ENCODE measurements at regions not wholly inside any gene's neighbourhood (a gene's known extent, or its start where the extent isn't known, plus 50 kb on each side); places are given as distances from the start of the nearest gene placed in this dataset.

DNA sequence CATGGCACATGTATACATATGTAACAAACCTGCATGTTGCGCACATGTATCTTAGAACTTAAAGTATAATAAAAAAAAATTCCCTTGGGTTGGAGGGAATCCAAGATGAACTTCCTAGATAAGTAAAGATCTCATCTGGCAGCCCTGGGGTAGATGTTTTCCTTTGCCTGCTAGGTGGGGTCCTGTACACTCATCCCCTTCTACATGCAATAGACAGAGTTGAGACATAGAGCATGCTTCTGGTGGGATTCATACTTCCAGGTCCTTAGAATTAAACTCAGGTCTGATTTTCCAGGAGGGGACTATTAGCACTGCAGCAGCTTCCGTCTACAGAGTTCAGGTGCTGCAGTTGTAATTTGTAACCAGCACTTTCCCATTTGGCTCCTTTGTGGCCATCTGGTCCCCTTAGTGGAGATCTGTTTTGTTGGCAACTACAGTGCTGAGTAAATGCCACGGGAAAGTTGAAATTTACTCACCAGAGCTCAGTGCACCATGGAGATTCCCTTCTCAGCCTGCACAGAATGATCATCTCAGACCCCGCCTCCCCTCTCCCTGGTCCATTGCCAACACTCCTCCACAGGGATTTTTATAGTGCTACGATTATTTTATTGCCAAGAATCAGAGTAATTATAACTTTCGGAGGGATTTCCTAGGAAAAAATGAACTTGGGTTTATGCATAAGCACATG, 220.1 kb upstream of the E2F8 start:
- DNase-seq = no peak

DNA sequence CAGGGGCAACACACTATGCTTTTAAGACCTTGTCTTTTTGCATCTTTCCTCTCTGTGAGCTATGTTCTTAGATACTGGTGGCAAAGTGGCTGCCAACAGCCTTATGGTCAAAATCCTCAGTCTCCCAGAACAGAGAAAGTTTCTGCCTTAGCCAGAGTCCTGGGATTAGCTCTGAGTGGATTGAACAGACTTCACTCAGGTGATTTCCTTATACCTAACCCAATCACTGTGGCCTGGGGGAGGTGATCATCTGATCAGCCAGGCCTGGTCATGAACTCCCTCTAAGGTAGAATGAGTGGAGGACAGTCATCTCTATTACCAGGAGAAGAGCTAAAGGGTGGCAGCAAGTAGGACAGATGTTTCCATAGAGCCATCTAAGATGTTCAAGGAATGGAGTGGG, 218.5 kb upstream of the E2F8 start:
- DNase-seq = no peak

DNA sequence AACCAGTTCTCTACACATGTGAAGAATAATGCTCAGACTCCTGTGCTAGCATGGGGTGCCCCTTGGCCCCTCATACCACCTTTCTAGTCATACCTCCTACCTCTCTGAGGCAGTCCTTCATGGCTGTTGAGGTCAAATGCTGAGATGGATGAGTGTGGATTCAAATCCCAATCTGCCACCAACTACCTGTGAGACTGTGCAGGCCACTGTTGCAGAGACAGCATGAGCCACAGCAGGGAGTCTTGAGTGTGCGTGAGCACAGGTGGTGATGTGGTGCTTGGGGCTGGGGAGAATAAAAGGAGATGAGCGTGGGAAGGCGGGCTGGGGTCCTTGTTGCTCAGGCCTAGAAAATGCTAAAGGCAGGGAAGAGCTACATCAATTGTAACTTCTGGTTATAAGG, 218.0 kb upstream of the E2F8 start:
- no peak for DNase-seq

DNA sequence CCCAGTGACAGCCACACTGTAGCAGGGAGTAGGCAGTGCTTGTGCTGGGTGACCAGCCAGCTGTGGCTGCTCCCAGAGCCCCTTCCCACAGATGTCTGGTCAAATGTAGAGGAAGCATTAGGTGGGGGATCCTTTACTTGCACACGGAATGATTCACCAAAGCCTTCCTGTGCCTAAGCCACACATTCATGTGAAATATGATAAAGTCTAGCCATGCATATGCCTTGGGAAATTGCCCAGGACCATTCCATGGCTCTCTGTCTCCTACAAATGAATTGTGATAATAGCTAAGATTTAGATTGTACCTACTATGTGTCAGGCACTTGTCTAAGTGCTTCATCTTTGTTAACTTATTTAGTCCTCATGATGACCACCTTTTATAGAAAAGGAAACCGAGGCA, 217.5 kb upstream of the E2F8 start:
- DNase-seq = no peak

DNA sequence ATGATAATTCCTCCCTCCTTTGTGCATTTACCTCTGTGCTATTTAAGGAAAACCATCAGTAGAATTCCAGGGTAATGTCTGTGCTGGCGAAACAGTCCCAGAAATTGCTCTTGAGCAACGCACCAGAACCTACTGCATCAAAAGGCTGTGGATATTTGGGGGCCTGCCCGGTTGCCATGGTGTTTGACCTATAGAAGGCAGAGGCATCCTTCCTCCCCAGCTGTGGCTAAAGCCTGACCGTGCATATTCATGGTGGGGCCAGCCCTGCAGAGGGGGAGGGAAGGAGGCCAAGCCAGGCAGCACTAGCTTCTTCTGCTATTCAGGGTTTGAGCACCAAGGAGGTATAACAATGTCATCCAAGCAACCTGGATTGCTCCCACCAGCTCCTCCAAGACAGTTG, 215.0 kb upstream of the E2F8 start:
- no peak for DNase-seq

DNA sequence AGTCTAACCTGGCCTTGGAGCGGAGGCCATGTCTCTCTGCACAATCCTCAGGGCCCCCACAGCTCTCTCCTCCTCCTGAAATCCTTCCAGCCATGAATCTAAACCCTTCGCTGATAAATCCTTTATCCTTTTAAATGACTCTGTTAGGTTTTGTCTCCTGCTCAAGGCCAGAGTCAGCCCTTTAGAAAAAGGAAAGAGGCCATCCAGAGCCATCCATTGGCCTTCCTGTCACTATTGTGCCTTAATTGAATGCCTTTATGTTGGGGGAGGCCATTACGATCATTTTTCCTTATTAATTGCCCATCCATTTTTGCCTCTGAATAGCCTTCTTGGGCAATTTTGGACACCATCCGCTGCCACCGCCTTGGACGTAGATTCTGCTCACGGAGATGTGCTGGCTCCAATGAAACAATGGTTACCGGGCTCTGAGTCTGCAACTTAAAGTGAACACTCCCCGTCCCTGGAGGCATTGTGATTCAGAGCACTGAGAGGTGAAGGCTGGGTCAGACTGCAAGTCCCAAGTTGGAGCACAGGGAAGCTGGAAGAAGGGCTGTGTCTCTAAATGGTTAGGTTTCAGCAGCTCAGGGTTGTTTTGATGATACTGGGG, 213.0 kb upstream of the E2F8 start:
- no peak for DNase-seq

DNA sequence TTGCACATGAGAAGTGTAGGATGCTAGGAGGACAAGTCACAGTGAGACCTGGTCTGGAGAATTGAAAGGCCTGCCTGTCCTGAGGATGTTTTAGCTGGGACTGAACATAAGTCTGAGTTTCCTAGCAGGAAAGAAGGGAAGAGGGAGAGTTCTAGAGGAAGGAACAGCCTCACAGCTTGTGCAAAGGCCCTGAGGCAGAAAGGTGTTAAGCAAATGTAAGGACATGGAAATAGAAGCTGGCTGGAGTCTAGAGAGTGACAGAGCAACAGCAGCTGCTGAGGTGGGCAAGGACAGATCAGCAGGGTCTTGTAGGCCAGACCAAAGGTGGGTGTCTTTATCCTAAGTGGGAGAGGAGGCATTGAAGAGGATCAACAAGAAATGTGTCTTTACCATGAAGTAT, 210.9 kb upstream of the E2F8 start:
- no peak for DNase-seq

DNA sequence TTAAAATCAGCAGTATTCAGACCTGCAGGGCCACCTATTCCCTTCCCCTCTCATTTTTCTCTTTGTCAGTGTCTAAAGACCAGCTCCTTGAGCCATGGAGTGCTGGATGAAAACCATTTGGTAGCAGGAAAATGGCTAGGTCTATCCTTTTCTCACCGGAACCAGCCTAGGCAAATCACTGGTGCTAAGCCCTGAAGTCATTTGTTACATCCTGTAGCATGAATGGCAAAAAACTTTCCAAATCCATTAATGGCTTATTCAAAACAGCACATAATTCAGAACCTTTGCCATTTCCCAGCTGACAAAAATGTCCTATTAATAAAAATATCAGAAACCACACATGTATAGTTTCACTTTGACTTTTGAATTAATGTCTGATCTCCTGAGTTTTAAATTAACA, 209.5 kb upstream of the E2F8 start:
- no peak for DNase-seq

DNA sequence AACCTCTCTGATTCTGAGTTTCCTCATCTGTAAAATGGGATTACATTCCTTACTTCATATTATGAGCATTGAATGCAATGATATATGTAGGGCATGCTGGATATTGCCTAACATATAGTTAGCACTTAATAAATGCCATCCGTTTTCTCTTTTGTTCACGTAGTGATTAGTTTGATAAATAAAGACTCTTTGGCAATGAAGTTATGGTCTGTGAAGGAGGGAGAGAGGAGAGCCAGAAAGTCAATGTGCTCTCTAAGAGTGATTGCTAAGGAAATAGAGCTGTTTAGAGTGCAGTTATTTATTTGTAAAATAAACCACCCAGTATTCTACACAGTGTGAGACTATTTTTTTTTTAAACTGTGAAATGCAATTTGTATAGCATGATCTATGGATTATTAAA, 207.9 kb upstream of the E2F8 start:
- DNase-seq = no peak

DNA sequence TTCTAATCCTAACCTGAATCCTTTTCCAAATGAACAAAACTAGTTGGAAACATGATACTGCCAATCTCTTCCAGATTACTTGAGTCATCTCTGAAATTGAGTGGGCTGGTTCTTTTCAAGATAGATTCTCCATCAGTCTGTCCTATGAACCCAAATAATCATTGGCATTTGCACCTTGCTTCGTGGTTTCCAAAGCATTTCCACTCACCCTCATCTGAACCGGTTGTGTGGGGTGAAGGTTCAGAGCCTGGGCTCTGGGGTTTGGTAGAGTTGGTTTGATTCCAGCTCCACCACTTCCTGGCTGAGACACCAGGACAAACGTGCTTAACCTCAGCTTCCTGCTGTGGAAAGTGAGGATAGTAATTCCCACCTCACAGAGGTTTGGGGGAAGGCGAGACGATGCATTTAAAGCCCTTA, 206.4 kb upstream of the E2F8 start:
- DNase-seq = no peak

DNA sequence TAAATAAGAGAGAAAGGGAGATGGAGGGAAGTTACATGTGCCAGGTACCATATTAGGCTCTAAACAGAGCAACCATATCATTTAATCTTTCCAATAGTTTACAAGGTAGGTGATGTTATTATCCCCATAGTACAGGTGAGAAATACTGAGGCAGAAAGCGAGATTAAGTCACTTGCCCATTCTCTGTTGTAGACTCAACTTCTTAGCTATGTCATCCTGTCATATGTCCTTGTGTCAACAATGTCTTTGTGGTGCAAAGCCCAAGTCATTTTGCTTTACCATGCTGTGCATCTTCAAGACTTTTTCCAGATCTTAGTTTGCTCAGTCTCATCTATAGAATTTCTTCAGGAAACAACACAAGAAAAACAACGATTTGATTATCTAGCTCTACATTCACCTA, 205.0 kb upstream of the E2F8 start:
- DNase-seq = no peak

DNA sequence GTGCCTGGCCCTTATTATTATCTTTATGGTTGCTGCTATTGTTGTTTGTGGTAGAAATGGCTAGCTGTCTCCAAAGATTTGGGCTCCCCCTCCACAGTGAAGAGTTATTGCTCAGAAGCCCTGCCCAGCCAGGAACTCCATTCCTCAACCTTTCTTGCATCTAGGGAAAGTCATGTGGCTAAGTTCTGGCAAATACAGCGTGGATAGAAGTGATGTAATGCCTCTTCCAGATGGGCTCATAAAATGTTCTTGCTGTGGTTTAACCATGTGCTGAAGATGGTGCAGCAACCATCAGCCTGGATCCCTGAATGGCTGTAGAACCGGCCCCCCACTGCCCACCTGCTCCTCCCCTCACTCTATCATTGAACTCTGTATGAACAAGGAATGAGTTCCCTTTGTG, 203.5 kb upstream of the E2F8 start:
- DNase-seq = no peak

DNA sequence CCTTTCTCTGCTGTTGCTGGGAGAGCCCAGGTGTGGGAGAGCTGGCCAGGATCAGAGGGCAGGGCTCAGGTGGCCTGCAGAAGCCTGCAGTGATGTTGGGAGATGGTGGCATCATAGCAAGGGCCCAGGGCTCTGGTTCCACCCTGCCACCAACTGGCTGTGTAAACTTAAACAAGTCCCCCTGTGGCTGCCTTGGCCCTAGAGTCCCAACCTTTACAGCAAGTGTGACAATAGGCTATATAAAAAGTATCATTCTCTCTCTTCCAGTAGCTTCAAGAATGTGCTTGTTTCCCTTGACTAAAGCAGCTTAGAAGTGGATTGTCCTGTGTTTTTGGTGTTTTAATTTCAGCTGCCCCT, 201.8 kb upstream of the E2F8 start:
- no peak for DNase-seq

DNA sequence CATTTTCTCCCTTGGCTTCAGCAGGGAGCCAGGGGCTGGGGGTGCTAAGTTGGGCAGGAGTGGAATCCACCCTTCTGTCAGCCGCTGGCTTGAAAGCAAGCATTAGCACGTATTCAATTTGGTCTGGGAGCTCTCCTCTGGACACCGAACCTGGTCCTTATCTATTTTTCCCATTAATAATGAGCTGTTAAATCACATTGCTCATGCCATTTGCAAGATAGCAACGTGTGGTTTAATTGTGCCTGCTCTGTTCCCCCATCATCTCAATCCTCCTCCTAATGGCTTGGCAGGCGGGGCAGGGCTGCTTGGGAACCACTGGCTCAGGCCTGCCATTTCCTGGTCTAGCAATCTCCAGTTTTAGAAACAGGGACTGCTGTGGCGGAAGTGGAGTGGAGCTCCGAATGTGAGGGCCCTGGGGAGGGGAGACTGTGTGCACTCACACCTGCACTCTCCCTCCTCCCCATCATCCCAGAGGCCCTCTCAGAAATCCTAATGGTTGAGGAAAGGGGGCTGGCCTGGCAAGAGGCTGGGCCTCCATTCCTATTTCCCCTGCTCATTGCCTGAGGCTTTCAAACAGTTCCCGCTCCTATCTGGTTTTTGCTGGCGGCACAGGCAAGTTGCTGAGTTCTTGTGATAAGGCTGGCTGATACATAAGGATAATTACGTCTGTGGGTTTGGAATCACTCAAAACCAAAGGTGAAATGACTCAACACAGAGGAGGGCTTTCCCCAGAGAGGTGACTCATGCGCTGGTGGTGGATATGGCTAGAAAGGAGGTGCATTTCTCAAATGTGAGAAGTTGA, 201.2 kb upstream of the E2F8 start:
- no peak for DNase-seq

DNA sequence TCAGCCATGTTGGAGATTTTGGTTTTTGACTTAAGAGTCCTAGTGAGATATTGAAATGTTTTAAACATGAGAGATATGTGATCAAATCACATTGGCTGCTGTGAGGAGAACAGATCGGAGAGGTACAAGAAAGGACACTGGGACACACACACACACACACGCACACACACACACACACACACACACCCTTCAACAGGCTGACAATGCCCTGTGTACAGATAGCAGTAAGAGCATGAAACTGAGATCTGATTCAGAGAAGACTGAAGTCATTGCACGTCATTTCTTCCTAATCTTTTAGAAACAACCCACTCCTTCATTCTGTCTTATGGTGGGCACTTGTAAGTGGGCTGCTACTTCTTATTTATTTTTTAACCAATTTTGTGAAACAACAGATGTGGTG, 200.5 kb upstream of the E2F8 start:
- no peak for DNase-seq

DNA sequence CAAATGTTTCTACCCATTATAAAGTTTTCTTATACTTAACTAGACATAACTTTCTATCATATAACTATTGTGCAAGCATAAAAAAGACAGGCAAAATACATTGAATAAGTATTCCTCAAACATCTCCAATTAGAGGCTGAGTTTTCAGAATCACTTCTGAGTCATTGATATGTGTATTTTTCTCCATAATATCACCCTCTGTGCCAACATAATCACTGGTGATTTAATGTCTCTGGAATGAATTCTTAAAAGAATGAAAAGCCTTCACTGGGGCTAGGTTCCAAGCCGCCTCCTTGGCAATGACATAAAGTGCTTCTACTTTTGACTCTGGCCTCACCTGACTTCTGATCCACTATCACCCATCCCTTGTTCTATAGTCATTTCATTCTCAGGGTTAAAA, 197.0 kb upstream of the E2F8 start:
- no peak for DNase-seq

DNA sequence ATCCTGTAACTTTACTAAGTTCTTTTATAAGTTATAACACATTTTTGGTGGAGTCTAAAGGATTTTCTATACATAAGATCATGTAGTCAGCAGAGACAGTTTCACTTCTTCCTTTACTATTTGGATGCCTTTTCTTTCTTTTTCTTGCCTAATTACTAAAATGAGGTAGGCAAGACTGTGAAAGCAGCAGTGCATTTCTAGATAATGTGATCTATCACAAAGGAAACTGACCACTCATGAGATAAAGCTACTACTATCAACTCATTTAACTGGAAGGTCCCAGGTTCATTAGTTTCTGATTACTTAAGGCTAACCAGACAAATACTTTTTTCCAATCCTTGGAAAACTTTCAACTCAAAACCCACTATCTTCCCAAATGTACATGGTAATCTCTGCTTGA, 196.2 kb upstream of the E2F8 start:
- no peak for DNase-seq

DNA sequence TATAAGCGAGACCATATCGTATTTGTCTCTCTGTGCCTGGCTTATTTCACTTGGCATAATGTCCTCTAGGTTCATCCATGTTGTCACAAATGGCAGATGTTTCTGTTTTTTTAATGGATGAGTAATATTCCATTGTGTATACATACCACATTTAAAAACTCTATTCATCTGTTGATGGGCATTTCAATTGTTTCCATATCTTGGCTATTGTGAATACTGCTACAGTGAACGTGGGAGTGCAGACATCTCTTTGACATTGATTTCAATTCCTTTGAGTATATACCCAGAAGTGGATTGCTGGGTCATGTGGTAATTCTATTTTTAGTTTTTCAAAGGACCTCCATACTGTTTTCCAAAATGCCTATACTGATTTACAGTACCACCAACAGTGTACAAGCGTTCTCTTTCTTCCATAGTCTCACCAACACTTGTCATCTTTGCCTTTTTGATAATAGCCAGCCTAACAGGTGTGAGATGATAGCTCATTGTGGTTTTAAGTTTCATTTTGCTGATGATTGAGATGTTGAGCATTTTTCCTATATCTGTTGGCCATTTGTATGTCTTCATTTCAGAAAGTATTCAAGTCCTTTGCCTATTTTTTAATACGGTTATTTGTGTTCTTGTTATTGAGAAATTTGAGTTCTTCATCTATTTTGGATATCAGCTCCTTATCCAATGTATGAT, 194.7 kb upstream of the E2F8 start:
- DNase-seq = no peak

DNA sequence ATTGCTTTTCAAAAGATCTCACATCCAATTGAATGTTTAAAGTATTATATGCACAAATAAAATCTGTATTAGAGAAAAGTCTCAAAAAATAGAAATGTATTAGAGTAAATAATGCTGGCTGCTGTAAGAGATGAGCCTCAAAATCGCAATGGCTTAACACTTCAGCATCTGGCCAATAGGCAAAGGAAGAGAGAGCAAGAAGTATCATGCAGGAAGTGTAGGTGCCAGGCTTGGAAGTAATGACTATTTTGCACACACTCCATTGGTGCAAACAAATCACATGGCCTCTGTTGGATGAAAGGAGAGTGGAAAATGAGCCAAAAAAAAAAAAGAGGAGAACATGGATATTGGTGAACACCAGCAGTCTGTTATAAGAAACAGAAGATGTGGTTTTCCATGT, 193.0 kb upstream of the E2F8 start:
- no peak for DNase-seq

DNA sequence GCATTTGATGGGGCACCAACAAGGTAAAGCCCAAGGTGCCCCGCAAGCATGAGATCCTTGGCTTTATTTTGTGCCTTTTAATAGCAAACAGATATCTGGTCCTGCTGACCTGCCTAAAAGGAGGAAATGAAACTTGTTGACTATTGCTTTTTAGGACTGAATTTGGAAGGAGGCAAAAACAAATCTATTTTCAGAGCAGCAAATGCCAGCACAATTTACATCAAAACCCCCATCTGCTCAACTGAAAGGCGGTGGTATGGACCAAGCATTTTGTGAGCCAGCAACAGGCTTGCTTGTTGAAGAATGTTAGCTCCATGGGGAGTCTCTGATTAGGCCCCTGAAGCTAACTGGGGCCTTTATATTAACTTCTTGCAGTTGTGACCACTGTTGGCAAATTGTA, 192.6 kb upstream of the E2F8 start:
- no peak for DNase-seq

DNA sequence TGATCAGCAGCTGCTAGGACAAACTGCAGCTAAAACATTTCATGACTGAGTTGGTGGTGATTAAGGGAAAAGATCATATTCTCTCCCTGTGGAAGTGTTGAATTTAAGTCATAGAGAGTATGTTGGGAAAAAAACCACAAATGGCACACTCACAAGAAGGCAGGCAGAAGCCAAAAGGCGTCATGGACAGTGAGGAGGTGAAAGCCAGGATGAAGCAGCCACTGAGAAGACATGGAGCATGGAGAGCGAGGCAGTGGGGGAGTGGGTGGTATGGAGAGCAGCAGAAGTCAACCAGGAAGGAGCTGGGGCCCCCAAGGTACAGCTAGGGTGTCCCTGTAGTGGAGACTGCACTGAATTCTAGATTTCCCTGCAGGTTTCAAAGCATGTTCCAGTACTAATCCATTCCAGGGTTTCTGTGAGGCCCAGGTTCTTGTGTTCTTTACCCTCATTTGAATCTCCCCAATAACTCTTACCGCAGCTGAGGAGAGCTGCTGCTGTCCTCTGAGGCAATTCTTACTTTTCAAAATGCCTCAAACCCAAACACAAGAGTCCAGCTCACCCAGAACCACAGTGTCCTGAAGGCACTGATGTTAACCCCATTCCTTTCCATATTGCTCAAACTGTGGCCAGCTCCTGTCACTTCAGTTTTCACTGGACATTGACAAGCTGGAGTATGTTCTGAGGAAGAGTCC, 191.8 kb upstream of the E2F8 start:
- no peak for DNase-seq

DNA sequence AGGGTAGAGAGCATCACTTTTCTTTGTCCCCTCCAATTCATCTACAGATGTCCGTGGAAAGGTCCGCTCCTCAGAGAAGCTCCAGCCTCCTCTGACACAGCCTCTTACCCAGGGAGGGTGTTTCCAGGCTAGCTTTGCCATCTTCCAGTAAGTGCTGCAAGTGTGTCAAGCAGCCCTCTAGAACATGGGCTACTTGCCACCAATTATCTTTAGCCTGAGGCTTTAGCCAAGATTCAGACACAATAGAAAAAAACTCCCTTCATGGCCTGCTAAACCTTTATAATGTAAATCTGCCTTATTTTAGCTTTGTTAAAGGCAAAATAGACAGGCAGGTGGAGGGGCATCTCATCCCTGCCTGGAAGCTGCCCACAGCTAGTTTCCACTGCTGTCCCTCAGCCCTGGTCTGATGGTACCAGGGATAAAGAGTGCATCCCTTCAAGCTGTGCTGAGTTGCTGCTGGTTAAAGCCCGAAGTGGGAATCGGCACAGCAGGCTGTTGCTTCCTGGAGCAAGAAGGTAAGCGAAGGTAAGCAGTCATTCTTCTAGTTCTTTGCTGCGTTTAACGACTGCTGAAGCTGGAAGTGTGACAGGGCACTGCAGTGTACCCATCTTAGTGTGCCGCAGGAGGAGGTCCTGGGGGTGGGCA, 190.1 kb upstream of the E2F8 start:
- no peak for DNase-seq

DNA sequence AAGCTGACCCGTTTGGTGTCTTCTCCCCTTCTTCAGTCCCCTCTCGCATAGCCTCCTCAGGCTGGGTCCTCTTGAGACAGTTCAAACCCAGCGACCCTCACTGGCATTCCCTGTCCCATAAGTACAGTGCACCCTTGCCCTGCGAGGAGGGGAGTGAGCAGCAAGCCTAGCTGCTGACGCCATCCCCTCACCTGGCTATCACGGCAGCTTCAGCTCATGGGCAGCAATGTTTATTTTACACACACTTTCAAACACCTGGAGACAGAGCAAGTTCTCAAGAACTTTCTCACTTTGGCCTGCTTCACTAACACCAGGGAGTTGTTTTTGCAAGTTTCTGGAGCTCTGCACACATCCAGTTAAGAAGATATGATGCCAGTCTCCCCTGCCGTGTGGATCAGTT, 189.6 kb upstream of the E2F8 start:
- DNase-seq = no peak

Measured in activated effector memory CD4-positive, alpha-beta T cell treated with Interleukin-2 at 50 U/mL for 16 hours (primary cell).